Pulmonary artery endothelial cell (primary cell): ENCODE measurements at regions not wholly inside any gene's neighbourhood (a gene's known extent, or its start where the extent isn't known, plus 50 kb on each side); places are given as distances from the start of the nearest gene placed in this dataset.
"Not testable (repeated sequence)": the region's sequence is repeated elsewhere in the genome, so short reads cannot be mapped to it uniquely, and the experiment has no call there.

Experiments used
- DNase-seq: peaks from one replicate; pipeline ENCODE4 v3.0.0-alpha.2; 2011; ENCODE audit warnings: low read depth, low spot score

GRCh38 chr1:186775881-186776560 lies 52.7 kb upstream of the PLA2G4A start:
- no peak for DNase-seq

GRCh38 chr1:186775036-186775435 lies 53.7 kb upstream of the PLA2G4A start:
- no peak for DNase-seq

GRCh38 chr1:186772228-186772627 lies 56.5 kb upstream of the PLA2G4A start:
- no peak for DNase-seq

GRCh38 chr1:186770421-186770820 lies 58.3 kb upstream of the PLA2G4A start:
- DNase-seq, result no peak

GRCh38 chr1:186768906-186769305 lies 59.8 kb upstream of the PLA2G4A start:
- DNase-seq, result no peak

- no peak for DNase-seq
These were observed 63.3 kb upstream of the PLA2G4A start for GRCh38 chr1:186765446-186765845.

- peak; percentile 79 for DNase-seq
These were observed 65.6 kb upstream of the PLA2G4A start for GRCh38 chr1:186763107-186763506.

- peak; percentile 32 for DNase-seq
These were observed 66.1 kb upstream of the PLA2G4A start for GRCh38 chr1:186762653-186763052.

- DNase-seq, result no peak
These were observed 67.4 kb upstream of the PLA2G4A start for GRCh38 chr1:186761358-186761757.

GRCh38 chr1:186760446-186760845 lies 68.3 kb upstream of the PLA2G4A start:
- DNase-seq, result no peak

GRCh38 chr1:186758896-186759606 lies 69.7 kb upstream of the PLA2G4A start:
- DNase-seq, result not testable (repeated sequence)

GRCh38 chr1:186757851-186758250 lies 70.9 kb upstream of the PLA2G4A start:
- DNase-seq, result no peak

GRCh38 chr1:186754542-186755145 lies 74.1 kb upstream of the PLA2G4A start:
- DNase-seq, result no peak

- DNase-seq, result no peak
These were observed 73.0 kb upstream of the PTGS2 start for GRCh38 chr1:186753241-186753640.

- no peak for DNase-seq
These were observed 70.0 kb upstream of the PTGS2 start for GRCh38 chr1:186750257-186750656.

- DNase-seq, result no peak
These were observed 69.6 kb upstream of the PTGS2 start for GRCh38 chr1:186749820-186750219.

- DNase-seq, result no peak
These were observed 67.4 kb upstream of the PTGS2 start for GRCh38 chr1:186747661-186748060.

- DNase-seq, result no peak
These were observed 65.4 kb upstream of the PTGS2 start for GRCh38 chr1:186745531-186746146.

GRCh38 chr1:186741640-186742039 lies 61.4 kb upstream of the PTGS2 start:
- no peak for DNase-seq

GRCh38 chr1:186740324-186740723 lies 60.1 kb upstream of the PTGS2 start:
- no peak for DNase-seq

- DNase-seq, result no peak
These were observed 59.3 kb upstream of the PTGS2 start for GRCh38 chr1:186739515-186739914.

- DNase-seq, result no peak
These were observed 58.7 kb upstream of the PTGS2 start for GRCh38 chr1:186738926-186739325.
